ENCODE measurements at regions not wholly inside any gene's neighbourhood (a gene's known extent, or its start where the extent isn't known, plus 50 kb on each side); places are given as distances from the start of the nearest gene placed in this dataset.

DNA sequence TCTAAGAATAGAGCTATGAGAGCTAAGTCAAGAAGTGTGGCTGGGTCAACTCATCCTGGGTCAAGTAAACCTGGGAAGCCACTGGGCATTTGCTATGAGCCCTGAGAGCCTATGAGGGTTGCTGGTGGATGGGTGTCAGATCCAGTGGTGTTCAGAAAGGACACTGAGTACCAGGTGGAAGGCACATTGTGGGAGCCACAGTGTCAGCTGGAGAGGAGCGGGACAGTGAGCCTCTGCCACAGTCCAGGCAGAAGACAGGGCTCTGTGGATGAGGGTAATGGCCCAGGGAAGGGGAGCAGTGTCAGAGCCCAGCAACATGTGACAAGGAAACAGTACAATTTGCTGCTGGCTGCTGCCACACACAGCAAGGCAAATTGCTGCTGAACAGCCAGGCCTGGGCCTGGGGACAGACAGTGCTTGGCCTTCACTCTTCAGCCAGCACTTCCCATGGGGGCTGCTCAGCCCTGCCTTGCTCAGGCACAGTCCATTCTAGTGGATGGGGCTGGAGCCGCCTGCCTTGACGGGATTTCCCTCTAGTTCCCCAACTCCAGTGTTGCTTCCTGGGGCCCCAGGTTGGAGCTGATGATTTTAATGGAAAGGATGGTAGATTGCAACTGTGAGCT lies 90.9 kb upstream of the CHST15 start:
- TF ChIP-seq, protein P1, sequence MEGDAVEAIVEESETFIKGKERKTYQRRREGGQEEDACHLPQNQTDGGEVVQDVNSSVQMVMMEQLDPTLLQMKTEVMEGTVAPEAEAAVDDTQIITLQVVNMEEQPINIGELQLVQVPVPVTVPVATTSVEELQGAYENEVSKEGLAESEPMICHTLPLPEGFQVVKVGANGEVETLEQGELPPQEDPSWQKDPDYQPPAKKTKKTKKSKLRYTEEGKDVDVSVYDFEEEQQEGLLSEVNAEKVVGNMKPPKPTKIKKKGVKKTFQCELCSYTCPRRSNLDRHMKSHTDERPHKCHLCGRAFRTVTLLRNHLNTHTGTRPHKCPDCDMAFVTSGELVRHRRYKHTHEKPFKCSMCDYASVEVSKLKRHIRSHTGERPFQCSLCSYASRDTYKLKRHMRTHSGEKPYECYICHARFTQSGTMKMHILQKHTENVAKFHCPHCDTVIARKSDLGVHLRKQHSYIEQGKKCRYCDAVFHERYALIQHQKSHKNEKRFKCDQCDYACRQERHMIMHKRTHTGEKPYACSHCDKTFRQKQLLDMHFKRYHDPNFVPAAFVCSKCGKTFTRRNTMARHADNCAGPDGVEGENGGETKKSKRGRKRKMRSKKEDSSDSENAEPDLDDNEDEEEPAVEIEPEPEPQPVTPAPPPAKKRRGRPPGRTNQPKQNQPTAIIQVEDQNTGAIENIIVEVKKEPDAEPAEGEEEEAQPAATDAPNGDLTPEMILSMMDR (conservative IDR thresholded peaks at IDR 0.05; ENCODE audit: low read length): no peak
- TF ChIP-seq EZH2phosphoT487 (IDR thresholded peaks at IDR 0.05; ENCODE audit: borderline replicate concordance, low read depth, low read length): no peak
